WERI-Rb-1 (cell line): ENCODE measurements at regions not wholly inside any gene's neighbourhood (a gene's known extent, or its start where the extent isn't known, plus 50 kb on each side); places are given as distances from the start of the nearest gene placed in this dataset.

Experiments
- DNase-seq: peaks from one replicate; pipeline ENCODE4 v3.0.0-alpha.2; 2020
- H3K27ac ChIP-seq: fragments of 250-450 bp; sonication (Bioruptor Pico); 2 replicates; pipeline ENCODE4 v1.5.1; 2020; ENCODE audit warnings: mild to moderate bottlenecking, moderate library complexity
- H3K27me3 ChIP-seq: fragments of 250-450 bp; sonication (Bioruptor Pico); 2 replicates; pipeline ENCODE4 v1.5.1; 2021; ENCODE audit warnings: mild to moderate bottlenecking, low read depth, moderate library complexity; ENCODE audit not compliant: insufficient read depth, severe bottlenecking
- H3K36me3 ChIP-seq: fragments of 250-450 bp; sonication (Bioruptor Pico); 2 replicates; pipeline ENCODE4 v1.5.1; 2020; ENCODE audit warnings: mild to moderate bottlenecking, moderate library complexity
- H3K4me3 ChIP-seq: 2 replicates; pipeline ENCODE4 v1.5.1; 2011; ENCODE audit warnings: low read depth, mild to moderate bottlenecking, control low read depth, low read length
- H3K9me3 ChIP-seq: fragments of 250-450 bp; sonication (Bioruptor Pico); 2 replicates; pipeline ENCODE4 v1.5.1; 2021; ENCODE audit warnings: mild to moderate bottlenecking, moderate library complexity; ENCODE audit not compliant: severe bottlenecking
- TF ChIP-seq, protein P1 (sequence below): IDR thresholded peaks from 2 replicates; pipeline ENCODE4 v1.5.1; 2011; ENCODE audit warnings: low read depth, mild to moderate bottlenecking, control low read depth, inconsistent platforms, low read length

DNA sequence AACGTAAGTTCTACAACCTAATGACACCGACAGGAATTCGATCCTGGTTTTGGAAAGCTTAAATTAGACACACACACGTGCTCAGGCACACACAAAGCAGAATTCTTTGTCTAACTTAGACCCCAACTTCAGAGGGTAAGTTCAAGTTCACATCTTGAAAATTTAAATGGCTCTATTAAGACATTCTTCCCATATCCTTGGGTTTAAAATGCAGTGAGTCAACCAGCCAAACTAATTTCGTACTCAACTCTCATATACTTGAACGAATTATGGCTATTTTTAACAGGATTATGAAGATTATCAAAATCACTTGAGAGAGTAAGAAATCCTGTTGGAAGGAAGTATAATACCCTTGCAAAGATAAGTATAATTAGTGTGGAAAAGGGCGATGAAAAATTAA is 53.2 kb upstream of the ARL4C start:
- TF ChIP-seq, protein P1, sequence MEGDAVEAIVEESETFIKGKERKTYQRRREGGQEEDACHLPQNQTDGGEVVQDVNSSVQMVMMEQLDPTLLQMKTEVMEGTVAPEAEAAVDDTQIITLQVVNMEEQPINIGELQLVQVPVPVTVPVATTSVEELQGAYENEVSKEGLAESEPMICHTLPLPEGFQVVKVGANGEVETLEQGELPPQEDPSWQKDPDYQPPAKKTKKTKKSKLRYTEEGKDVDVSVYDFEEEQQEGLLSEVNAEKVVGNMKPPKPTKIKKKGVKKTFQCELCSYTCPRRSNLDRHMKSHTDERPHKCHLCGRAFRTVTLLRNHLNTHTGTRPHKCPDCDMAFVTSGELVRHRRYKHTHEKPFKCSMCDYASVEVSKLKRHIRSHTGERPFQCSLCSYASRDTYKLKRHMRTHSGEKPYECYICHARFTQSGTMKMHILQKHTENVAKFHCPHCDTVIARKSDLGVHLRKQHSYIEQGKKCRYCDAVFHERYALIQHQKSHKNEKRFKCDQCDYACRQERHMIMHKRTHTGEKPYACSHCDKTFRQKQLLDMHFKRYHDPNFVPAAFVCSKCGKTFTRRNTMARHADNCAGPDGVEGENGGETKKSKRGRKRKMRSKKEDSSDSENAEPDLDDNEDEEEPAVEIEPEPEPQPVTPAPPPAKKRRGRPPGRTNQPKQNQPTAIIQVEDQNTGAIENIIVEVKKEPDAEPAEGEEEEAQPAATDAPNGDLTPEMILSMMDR = no peak
- H3K27me3 ChIP-seq = no peaks in the 10 kb centered on the region
- no peak overlapping the region for H3K4me3 ChIP-seq
- no peak for DNase-seq
- H3K27ac ChIP-seq = no peak overlapping the region
- no peaks in the 10 kb centered on the region for H3K36me3 ChIP-seq
- H3K9me3 ChIP-seq = no peaks in the 10 kb centered on the region

DNA sequence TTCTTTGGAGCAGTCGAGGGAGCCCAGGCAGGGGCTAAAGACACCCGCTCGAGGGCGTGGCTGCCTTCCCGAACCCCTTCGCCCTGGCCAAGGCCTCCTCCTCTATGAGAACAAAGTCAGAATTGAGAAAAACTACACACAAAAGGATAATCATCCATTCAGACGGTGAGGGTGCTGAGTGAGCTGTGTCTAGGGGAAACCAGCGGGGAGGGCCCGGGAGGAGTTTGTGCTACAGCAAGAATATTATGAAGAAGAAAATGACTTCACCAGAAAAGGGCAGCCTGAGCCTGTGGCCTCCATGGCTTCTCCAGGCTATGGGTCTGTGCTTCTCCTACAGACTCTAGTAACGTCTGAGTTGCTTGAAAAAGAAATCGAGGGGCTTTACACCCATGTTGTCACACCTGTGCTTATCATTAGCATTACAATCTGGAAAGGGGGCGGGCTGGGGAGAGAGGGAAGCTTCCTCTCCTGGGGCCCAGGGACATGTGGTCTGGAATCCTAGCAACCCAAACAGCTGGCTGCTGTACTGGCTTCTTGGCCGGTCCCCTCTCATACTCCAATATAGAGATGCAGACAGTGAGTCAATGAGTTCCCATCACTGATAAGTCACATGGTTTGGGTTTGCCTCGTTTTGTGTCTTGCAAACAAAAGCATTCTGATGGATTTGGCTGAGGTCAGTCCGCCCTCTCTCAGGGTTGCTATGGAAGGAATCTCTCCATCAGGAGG is 52.0 kb upstream of the ARL4C start:
- TF ChIP-seq, protein P1 = no peak
- H3K36me3 ChIP-seq = no peaks in the 10 kb centered on the region
- no peaks in the 10 kb centered on the region for H3K27me3 ChIP-seq
- no peak overlapping the region for H3K27ac ChIP-seq
- DNase-seq = no peak
- no peaks in the 10 kb centered on the region for H3K9me3 ChIP-seq
- no peak overlapping the region for H3K4me3 ChIP-seq

DNA sequence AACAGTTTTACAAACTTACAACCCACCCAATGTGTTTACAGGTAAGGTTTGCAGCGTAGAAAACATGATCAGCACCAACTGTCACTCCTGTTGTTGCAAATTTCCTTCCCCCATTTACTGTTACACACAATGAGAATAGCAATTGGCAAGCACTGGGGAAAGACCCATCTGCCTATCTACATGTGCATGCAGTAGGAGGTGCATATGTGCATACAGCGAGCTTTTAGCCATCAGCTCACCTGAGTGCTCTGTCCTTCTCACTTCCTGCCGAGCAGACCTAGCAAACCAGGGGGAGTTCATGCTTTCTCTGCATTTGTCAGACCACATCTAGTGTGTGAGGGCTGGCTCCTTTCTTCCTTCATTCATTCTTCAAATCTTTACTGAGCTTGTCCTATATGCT is 49.9 kb upstream of the ARL4C start:
- H3K27ac ChIP-seq = no peak overlapping the region
- no peak for DNase-seq
- TF ChIP-seq, protein P1 = no peak

More for the DNA sequence above, 49.9 kb upstream of the ARL4C start:
- H3K9me3 ChIP-seq = no peaks in the 10 kb centered on the region
- no peaks in the 10 kb centered on the region for H3K36me3 ChIP-seq
- no peaks in the 10 kb centered on the region for H3K27me3 ChIP-seq
- no peak overlapping the region for H3K4me3 ChIP-seq
